ENCODE measurements at regions not wholly inside any gene's neighbourhood (a gene's known extent, or its start where the extent isn't known, plus 50 kb on each side); places are given as distances from the start of the nearest gene placed in this dataset.
A peak's percentile ranks its signal among the peaks of the same experiment; 100 is the strongest.

- peak; percentile 61; the same call in 1 of the 2 replicates for TF ChIP-seq PHF8 (CRISPR knock-in tag; IDR thresholded peaks at IDR 0.05)
- TF ChIP-seq NRL (CRISPR knock-in tag; IDR thresholded peaks at IDR 0.05; ENCODE audit: borderline replicate concordance): peak; percentile 19; the same call in 1 of the 2 replicates
- peak; percentile 96 for TF ChIP-seq PATZ1 (CRISPR knock-in tag; IDR thresholded peaks at IDR 0.05)
- TF ChIP-seq CTCF (CRISPR knock-in tag; IDR thresholded peaks at IDR 0.05): peak; percentile 62
- TF ChIP-seq NFIC (IDR thresholded peaks at IDR 0.05; ENCODE audit: low read length): no peak
- TF ChIP-seq, protein P1, sequence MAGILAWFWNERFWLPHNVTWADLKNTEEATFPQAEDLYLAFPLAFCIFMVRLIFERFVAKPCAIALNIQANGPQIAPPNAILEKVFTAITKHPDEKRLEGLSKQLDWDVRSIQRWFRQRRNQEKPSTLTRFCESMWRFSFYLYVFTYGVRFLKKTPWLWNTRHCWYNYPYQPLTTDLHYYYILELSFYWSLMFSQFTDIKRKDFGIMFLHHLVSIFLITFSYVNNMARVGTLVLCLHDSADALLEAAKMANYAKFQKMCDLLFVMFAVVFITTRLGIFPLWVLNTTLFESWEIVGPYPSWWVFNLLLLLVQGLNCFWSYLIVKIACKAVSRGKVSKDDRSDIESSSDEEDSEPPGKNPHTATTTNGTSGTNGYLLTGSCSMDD (CRISPR knock-in tag; IDR thresholded peaks at IDR 0.05): no peak
- no peak for TF ChIP-seq NFAT5 (CRISPR knock-in tag; IDR thresholded peaks at IDR 0.05)
- peak; percentile 86 for TF ChIP-seq ZBTB26 (CRISPR knock-in tag; IDR thresholded peaks at IDR 0.05; ENCODE audit: borderline replicate concordance)
- no peak for TF ChIP-seq ZNF816 (CRISPR knock-in tag; IDR thresholded peaks at IDR 0.05; ENCODE audit: borderline replicate concordance)
- peak; percentile 82; the same call in 1 of the 2 replicates for TF ChIP-seq NFKB2 (CRISPR knock-in tag; IDR thresholded peaks at IDR 0.05; ENCODE audit: borderline replicate concordance)
- TF ChIP-seq TP53 (CRISPR knock-in tag; conservative IDR thresholded peaks at IDR 0.05): peak; percentile 63; the same call in 1 of the 2 replicates
- TF ChIP-seq ZNF430 (CRISPR knock-in tag; IDR thresholded peaks at IDR 0.05): no peak
- no peak for TF ChIP-seq ZNF274 (CRISPR knock-in tag; IDR thresholded peaks at IDR 0.05)
- 0 out of 2 replicates have a peak, but pooled peaks have one; percentile 24 for TF ChIP-seq SMAD1 (CRISPR knock-in tag; IDR thresholded peaks at IDR 0.05; ENCODE audit: borderline replicate concordance, low read depth)
- TF ChIP-seq, protein P2, sequence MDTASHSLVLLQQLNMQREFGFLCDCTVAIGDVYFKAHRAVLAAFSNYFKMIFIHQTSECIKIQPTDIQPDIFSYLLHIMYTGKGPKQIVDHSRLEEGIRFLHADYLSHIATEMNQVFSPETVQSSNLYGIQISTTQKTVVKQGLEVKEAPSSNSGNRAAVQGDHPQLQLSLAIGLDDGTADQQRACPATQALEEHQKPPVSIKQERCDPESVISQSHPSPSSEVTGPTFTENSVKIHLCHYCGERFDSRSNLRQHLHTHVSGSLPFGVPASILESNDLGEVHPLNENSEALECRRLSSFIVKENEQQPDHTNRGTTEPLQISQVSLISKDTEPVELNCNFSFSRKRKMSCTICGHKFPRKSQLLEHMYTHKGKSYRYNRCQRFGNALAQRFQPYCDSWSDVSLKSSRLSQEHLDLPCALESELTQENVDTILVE (CRISPR knock-in tag; IDR thresholded peaks at IDR 0.05): no peak
- TF ChIP-seq ZNF136 (CRISPR knock-in tag; IDR thresholded peaks at IDR 0.05; ENCODE audit: low read depth): no peak
Observed at GRCh38 chr17:77306790-77307478, 166.2 kb downstream of the SEC14L1 start (continued).

Data from HepG2 (cell line).